Progenitor cell of endocrine pancreas (in vitro differentiated cells): ENCODE measurements at regions not wholly inside any gene's neighbourhood (a gene's known extent, or its start where the extent isn't known, plus 50 kb on each side); places are given as distances from the start of the nearest gene placed in this dataset.

Experiments used
- DNase-seq: peaks from one replicate; pipeline ENCODE4 v3.0.0; 2021; ENCODE audit warnings: low spot score; ENCODE audit not compliant: unreplicated experiment
- H3K27ac Mint-ChIP-seq: 2 replicates; pipeline ENCODE4 v1.8.0; 2021; ENCODE audit warnings: mild to moderate bottlenecking, moderate library complexity, mixed read lengths
- H3K27me3 Mint-ChIP-seq: 2 replicates; pipeline ENCODE4 v1.8.0; 2021; ENCODE audit warnings: mixed read lengths
- H3K36me3 Mint-ChIP-seq: 2 replicates; pipeline ENCODE4 v1.8.0; 2022; ENCODE audit warnings: mixed read lengths; ENCODE audit not compliant: insufficient read depth
- H3K4me1 Mint-ChIP-seq: 2 replicates; pipeline ENCODE4 v1.8.0; 2021; ENCODE audit warnings: low read depth, mixed read lengths
- H3K4me3 Mint-ChIP-seq: 2 replicates; pipeline ENCODE4 v1.8.0; 2021; ENCODE audit warnings: low read depth, mild to moderate bottlenecking, moderate library complexity, mixed read lengths
- H3K9me3 Mint-ChIP-seq: 2 replicates; pipeline ENCODE4 v1.8.0; 2021; ENCODE audit warnings: low read depth, mixed read lengths
- TF ChIP-seq, protein P1 (sequence below): fragments of 200-600 bp; sonication (generic); IDR thresholded peaks from one replicate; pipeline ENCODE4 v1.5.0; 2021; ENCODE audit warnings: antibody characterized with exemption, mild to moderate bottlenecking; ENCODE audit not compliant: unreplicated experiment

DNA sequence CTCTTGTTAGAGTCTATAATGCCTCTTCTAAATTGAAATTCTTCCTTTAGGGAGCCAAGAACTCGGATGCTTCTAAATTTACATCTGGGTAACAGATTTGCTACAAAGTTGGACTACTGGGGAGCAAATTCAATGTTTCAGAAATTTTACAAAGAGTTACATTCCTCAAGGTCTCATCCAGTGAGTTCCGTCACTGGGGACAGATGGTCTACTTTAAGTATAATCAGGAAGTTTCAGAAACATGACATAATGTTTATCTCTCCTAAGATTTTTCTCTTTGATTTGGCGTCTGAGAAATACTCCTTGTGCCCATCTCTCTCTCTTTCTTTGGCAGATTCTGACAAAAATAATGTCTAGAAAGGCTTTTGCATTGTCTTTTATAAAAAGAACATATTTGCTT, 81.5 kb upstream of the MBNL2 start:
- Mint-ChIP-seq H3K4me1 (peaks cover 25% of the 10 kb centered on the region), H3K27ac (no peak overlapping the region), H3K9me3 (peaks cover 4% of the 10 kb centered on the region), H3K36me3 (no peaks in the 10 kb centered on the region), H3K4me3 (no peak overlapping the region), H3K27me3 (no peaks in the 10 kb centered on the region)
- DNase-seq: no peak
- TF ChIP-seq, protein P1, sequence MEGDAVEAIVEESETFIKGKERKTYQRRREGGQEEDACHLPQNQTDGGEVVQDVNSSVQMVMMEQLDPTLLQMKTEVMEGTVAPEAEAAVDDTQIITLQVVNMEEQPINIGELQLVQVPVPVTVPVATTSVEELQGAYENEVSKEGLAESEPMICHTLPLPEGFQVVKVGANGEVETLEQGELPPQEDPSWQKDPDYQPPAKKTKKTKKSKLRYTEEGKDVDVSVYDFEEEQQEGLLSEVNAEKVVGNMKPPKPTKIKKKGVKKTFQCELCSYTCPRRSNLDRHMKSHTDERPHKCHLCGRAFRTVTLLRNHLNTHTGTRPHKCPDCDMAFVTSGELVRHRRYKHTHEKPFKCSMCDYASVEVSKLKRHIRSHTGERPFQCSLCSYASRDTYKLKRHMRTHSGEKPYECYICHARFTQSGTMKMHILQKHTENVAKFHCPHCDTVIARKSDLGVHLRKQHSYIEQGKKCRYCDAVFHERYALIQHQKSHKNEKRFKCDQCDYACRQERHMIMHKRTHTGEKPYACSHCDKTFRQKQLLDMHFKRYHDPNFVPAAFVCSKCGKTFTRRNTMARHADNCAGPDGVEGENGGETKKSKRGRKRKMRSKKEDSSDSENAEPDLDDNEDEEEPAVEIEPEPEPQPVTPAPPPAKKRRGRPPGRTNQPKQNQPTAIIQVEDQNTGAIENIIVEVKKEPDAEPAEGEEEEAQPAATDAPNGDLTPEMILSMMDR: no peak

DNA sequence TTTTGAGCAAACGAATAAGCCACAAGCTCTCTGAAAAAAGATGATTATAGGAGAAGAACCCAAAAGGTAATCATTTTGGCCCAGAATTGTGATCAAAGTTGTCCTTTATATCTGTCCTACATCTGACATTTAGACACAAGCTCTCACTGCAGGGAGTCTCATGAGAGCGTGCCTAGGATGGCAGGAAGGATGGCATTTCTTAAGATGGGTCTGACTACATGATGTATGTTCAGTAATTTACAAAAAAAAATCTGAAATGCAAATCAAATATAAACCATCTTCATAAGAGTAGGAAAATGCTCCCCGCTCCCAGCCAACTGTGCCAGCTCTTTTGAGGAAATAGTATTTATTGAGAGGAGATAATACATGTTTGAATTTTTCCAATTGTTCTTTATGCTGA, 81.0 kb upstream of the MBNL2 start:
- Mint-ChIP-seq H3K27me3 (no peaks in the 10 kb centered on the region), H3K27ac (peak overlapping the region; percentile 72), H3K36me3 (no peaks in the 10 kb centered on the region), H3K9me3 (peaks cover 4% of the 10 kb centered on the region), H3K4me1 (peaks cover 25% of the 10 kb centered on the region), H3K4me3 (peak overlapping the region; percentile 29)
- DNase-seq: no peak
- TF ChIP-seq, protein P1: no peak

DNA sequence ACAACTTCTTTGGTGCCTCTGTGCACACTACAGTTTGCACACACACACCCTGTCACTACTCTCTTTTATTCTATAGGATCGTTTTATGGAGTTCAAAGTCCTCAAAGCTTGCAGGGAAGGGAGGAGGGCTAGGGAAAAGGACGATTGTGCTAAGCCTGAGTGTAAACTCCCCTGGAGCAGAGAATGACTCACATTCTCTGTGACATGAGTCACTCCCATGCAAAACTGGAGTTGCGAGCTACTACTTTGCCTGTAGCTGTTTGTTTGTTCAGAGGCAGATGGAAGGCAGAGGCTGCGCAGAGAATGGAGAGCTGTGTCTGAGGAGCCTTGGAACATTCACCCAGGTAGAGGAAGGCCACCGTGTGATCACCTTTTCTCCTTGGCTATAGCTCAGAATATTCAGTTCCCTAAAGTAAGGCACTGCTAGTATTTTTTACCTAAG, 80.5 kb upstream of the MBNL2 start:
- peak overlapping the region; percentile 72 for H3K27ac Mint-ChIP-seq
- H3K4me3 Mint-ChIP-seq: peak overlapping the region; percentile 29
- peaks cover 25% of the 10 kb centered on the region for H3K4me1 Mint-ChIP-seq

DNA sequence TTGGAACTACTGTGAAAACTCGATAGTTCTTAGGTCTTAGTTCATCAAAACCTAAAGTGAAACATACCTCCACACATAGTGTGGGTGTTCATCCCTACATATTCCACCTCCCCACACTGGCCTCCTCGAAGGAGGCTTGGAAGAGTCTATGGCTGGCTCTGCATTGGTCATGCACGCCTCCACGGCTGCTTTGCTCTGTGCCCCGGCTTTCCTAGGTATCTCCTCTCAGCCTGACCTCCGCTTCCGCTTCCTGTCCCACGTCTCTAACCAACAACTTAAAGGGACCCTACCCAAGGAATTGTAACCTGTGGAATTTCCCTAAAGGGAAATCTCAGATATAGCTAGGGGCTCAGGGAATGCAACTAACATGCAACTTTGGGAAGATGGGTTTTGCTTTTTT, 79.7 kb upstream of the MBNL2 start:
- Mint-ChIP-seq H3K27ac (peak overlapping the region; percentile 25), H3K27me3 (no peaks in the 10 kb centered on the region), H3K36me3 (no peaks in the 10 kb centered on the region), H3K4me1 (peaks cover 29% of the 10 kb centered on the region), H3K4me3 (peak overlapping the region; percentile 56), H3K9me3 (peaks cover 4% of the 10 kb centered on the region)
- DNase-seq: no peak
- TF ChIP-seq, protein P1: no peak

More for the DNA sequence above, 80.5 kb upstream of the MBNL2 start:
- H3K9me3 Mint-ChIP-seq: peaks cover 4% of the 10 kb centered on the region
- peak; percentile 17 for DNase-seq
- TF ChIP-seq, protein P1: no peak
- H3K27me3 Mint-ChIP-seq: no peaks in the 10 kb centered on the region
- no peaks in the 10 kb centered on the region for H3K36me3 Mint-ChIP-seq

DNA sequence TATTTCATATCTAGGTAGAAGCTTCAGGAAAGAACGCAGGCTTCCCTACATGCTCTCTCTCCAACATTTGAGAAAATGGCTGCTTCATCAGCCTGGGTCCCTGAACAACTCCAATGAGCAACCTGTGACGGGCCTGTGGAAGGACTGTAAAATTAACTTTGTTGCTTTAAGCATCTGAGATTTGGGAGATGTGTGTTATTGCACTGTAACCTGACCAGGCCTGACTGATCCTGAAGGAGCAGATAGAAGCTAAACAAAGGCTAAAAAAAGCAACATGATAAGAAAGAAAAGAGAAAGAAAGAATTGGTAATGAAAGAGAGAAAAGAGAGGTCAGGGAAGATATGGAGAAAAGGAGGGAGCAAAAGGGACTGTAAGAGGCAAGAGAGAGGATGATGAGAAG, 77.1 kb upstream of the MBNL2 start:
- no peak for DNase-seq
- Mint-ChIP-seq H3K36me3 (no peaks in the 10 kb centered on the region), H3K9me3 (peaks cover 4% of the 10 kb centered on the region), H3K27me3 (peaks cover 2% of the 10 kb centered on the region), H3K4me3 (no peak overlapping the region), H3K27ac (peak overlapping the region; percentile 17), H3K4me1 (peaks cover 29% of the 10 kb centered on the region)
- TF ChIP-seq, protein P1: no peak
